Upper lobe of right lung (tissue), 1 donor: ENCODE measurements at regions not wholly inside any gene's neighbourhood (a gene's known extent, or its start where the extent isn't known, plus 50 kb on each side); places are given as distances from the start of the nearest gene placed in this dataset.
A peak's percentile ranks its signal among the peaks of the same experiment; 100 is the strongest.
"Not testable (repeated sequence)": the region's sequence is repeated elsewhere in the genome, so short reads cannot be mapped to it uniquely, and the experiment has no call there.

Source experiments
- ATAC-seq: fragments of 200-7000 bp; cut with Tn5 transposase; one replicate; pipeline ENCODE4 v1.9.1; 2020; ENCODE audit warnings: mild to moderate bottlenecking, moderate library complexity
- DNase-seq: peaks from one replicate; pipeline ENCODE4 v3.0.0-alpha.2; 2020
- H3K27ac ChIP-seq: fragments of 200-600 bp; one replicate; pipeline ENCODE4 v1.8.0; 2022
- H3K27me3 ChIP-seq: fragments of 200-600 bp; one replicate; pipeline ENCODE4 v1.8.0; 2022; ENCODE audit warnings: mild to moderate bottlenecking
- H3K36me3 ChIP-seq: fragments of 200-600 bp; one replicate; pipeline ENCODE4 v1.8.0; 2022
- H3K4me1 ChIP-seq: fragments of 200-600 bp; one replicate; pipeline ENCODE4 v1.8.0; 2022
- H3K4me3 ChIP-seq: fragments of 200-600 bp; one replicate; pipeline ENCODE4 v1.8.0; 2022; ENCODE audit warnings: mild to moderate bottlenecking
- H3K9me3 ChIP-seq: fragments of 200-600 bp; one replicate; pipeline ENCODE4 v1.8.0; 2022
- intact Hi-C: fragments of 100-400 bp; cut with DNase I; formaldehyde crosslinking; loops from one replicate; pipeline ENCODE4 v1.11.0; 2022
- TF ChIP-seq, protein P1 (sequence below): fragments of 200-600 bp; IDR thresholded peaks from one replicate; pipeline ENCODE4 v1.8.0; 2022; ENCODE audit warnings: antibody characterized with exemption
- donor health status: DM: no; HTN: yes; CAD: no; lungs with severe emphysema.

DNA sequence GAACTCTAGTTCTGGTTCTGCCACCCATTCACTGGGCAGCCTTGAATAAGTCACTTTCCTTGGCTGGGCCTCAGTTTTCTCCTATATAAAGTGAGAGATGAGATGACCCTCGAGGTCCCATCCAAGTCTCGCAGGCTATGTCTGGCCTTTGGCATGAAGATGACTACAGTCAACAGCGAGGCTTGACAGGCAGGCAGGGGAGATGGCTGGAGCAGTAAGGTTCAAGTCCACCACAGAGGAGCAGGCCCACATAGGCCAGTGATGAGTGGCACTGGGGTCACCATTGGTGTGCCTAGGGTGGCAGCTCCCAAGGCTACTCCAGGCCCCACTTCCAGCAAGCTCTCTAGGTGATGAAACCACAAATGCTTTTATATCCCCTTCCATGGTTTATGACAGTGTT is 161.4 kb downstream of the ZFP36L2 start:
- TF ChIP-seq, protein P1, sequence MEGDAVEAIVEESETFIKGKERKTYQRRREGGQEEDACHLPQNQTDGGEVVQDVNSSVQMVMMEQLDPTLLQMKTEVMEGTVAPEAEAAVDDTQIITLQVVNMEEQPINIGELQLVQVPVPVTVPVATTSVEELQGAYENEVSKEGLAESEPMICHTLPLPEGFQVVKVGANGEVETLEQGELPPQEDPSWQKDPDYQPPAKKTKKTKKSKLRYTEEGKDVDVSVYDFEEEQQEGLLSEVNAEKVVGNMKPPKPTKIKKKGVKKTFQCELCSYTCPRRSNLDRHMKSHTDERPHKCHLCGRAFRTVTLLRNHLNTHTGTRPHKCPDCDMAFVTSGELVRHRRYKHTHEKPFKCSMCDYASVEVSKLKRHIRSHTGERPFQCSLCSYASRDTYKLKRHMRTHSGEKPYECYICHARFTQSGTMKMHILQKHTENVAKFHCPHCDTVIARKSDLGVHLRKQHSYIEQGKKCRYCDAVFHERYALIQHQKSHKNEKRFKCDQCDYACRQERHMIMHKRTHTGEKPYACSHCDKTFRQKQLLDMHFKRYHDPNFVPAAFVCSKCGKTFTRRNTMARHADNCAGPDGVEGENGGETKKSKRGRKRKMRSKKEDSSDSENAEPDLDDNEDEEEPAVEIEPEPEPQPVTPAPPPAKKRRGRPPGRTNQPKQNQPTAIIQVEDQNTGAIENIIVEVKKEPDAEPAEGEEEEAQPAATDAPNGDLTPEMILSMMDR, result no peak
- ATAC-seq (no peak), DNase-seq (peak; percentile 36)
- Histone ChIP-seq H3K27ac (no peak overlapping the region), H3K27me3 (no peaks in the 10 kb centered on the region), H3K36me3 (no peaks in the 10 kb centered on the region), H3K9me3 (no peaks in the 10 kb centered on the region), H3K4me3 (no peak overlapping the region), H3K4me1 (peaks cover 3% of the 10 kb centered on the region)
- intact Hi-C loops, result no loop called here

DNA sequence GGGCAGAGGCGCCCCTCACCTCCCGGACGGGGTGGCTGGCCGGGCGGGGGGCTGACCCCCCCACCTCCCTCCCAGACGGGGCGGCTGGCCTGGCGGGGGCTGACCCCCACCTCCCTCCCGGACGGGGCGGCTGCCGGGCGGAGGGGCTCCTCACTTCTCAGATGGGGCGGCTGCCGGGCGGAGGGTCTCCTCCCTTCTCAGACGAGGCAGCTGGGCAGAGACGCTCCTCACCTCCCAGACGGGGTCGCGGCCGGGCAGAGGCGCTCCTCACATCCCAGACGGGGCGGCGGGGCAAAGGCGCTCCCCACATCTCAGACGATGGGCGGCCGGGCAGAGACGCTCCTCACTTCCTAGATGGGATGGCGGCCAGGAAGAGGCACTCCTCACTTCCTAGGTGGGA is 163.3 kb downstream of the ZFP36L2 start:
- intact Hi-C loops, H3K36me3 ChIP-seq, H3K27me3 ChIP-seq, DNase-seq, H3K9me3 ChIP-seq, H3K27ac ChIP-seq, H3K4me3 ChIP-seq, ATAC-seq: not testable (repeated sequence)
- peaks cover 13% of the 10 kb centered on the region for H3K4me1 ChIP-seq

DNA sequence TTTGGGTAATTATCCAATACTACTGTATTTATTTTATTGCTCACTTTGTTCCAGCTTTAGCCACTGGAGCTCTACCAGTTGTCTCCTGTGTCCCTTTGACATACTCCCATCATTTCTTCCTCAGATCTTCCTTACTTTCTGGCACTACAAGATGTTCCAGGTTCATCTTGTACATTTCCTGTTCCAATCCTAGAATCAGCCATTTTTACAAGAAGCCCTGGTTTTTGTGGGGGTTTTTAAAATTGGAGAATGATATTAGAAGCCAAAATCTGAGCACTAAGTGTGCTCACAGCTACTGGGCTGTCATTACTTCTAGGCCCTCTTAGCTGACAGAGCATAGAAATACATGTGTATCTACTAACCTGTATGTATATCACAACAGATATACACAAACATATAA is 164.3 kb downstream of the ZFP36L2 start:
- intact Hi-C loops, result no loop called here

DNA sequence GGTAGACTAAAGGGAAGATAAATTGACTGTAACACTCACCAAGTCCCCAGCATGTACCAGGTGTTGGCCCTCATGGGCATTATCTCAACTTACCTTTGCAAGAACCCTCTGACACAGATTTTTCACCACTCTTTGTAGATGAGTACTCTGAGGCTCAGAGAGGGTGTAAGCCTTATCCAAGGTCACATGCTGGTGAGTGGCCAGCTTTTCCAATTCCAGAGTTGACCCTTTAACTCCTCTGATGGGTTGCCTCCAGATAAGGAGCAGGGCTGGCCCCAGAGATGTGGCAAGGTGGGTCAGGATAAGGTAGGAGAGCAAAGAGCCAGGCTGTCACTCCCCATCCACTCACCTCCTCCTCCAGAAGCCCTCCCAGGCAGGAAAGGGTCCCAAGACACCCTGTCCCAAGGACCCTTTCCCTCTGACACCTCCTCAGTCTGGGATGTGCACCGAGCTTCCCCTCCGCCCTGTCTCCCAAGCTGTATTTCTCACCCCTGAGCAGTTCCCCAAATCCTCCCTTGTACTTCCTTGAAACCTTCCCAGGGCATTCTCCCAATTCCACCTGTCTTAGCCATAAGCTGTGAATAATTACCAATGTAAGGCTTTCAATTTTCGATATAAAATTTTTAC is 165.9 kb downstream of the ZFP36L2 start:
- no peak for DNase-seq
- Histone ChIP-seq H3K4me1 (peaks cover 13% of the 10 kb centered on the region), H3K4me3 (no peak overlapping the region), H3K9me3 (no peaks in the 10 kb centered on the region), H3K36me3 (no peaks in the 10 kb centered on the region), H3K27me3 (no peaks in the 10 kb centered on the region), H3K27ac (no peak overlapping the region)
- TF ChIP-seq, protein P1, result no peak
- ATAC-seq, result no peak
- intact Hi-C loops, result no loop called here

More for the DNA sequence above, 164.3 kb downstream of the ZFP36L2 start:
- Histone ChIP-seq H3K36me3 (no peaks in the 10 kb centered on the region), H3K27me3 (no peaks in the 10 kb centered on the region), H3K4me3 (no peak overlapping the region), H3K4me1 (peaks cover 13% of the 10 kb centered on the region), H3K9me3 (no peaks in the 10 kb centered on the region), H3K27ac (no peak overlapping the region)
- TF ChIP-seq, protein P1, result no peak
- DNase-seq (no peak), ATAC-seq (no peak)

DNA sequence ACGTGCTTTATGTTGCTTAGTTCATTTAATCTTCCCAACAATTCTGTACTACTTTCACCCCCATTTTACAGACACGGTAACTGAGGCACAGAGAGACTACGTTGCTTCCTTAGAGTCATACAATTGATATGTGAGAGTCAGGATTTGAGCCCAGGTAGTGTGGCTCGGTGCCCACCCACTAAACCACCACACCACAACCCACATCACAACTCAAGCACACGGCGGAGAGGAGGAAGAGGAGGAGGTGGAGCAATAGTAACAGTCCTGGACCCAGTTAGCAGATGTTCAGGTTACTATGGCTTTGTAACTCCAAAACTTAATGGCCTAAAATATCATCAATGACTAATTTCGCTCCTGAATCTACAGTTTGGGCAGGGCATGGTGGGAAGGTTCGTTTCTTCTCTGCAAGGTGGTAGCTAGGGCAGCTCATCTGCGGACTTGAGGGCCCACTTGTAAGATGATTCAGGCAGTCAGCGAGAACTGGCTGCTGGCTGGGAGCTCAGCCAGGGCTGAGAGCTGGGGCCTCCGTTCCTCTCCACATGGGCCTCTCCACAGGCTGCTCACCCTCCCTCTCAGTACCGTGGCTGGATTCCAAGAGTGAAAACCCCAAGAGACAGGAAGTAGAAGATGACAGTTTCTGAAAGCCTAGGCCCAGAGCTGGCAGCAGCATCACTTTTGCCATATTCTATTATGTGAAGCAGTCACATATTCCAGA is 167.1 kb downstream of the ZFP36L2 start:
- H3K27ac ChIP-seq, result no peak overlapping the region
- intact Hi-C loops, result no loop called here
- TF ChIP-seq, protein P1, result no peak
- peaks cover 16% of the 10 kb centered on the region for H3K4me1 ChIP-seq
- H3K36me3 ChIP-seq, result no peaks in the 10 kb centered on the region
- no peaks in the 10 kb centered on the region for H3K27me3 ChIP-seq
- ATAC-seq (peak; percentile 83), DNase-seq (peak; percentile 80)
- H3K4me3 ChIP-seq, result no peak overlapping the region
- no peaks in the 10 kb centered on the region for H3K9me3 ChIP-seq

DNA sequence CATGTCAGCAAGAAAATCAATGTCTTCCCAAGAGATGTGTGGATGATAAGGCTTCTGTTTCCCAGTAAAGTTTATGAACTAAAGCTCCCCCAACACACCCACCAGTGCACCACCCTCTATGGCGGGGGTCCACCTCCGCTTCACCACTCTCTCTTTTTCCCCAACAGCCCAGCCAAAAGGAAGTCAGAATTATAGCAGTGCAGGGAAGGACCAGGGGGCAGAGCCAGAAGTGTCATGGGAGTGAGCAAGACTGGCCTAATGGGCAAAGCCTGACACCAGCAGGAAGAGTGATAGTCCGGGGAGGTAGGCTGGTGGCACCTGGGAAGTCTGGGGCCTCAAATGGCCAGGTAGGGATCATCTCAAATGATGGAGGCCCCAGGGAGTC is 167.7 kb downstream of the ZFP36L2 start:
- Histone ChIP-seq H3K9me3 (no peaks in the 10 kb centered on the region), H3K27me3 (no peaks in the 10 kb centered on the region), H3K4me1 (peaks cover 16% of the 10 kb centered on the region), H3K36me3 (no peaks in the 10 kb centered on the region), H3K4me3 (no peak overlapping the region), H3K27ac (no peak overlapping the region)
- intact Hi-C loops, result no loop called here
- no peak for ATAC-seq
- TF ChIP-seq, protein P1, result no peak
- DNase-seq, result no peak
